GM19395 (cell line): ENCODE measurements at regions not wholly inside any gene's neighbourhood (a gene's known extent, or its start where the extent isn't known, plus 50 kb on each side); places are given as distances from the start of the nearest gene placed in this dataset.
A peak's percentile ranks its signal among the peaks of the same experiment; 100 is the strongest.
"Not testable (repeated sequence)": the region's sequence is repeated elsewhere in the genome, so short reads cannot be mapped to it uniquely, and the experiment has no call there.

Experiments
- ATAC-seq: cut with Tn5 transposase; IDR thresholded peaks from one replicate; pipeline ENCODE4 v1.9.1; 2021; ENCODE audit warnings: mild to moderate bottlenecking, moderate library complexity; ENCODE audit not compliant: unreplicated experiment

DNA sequence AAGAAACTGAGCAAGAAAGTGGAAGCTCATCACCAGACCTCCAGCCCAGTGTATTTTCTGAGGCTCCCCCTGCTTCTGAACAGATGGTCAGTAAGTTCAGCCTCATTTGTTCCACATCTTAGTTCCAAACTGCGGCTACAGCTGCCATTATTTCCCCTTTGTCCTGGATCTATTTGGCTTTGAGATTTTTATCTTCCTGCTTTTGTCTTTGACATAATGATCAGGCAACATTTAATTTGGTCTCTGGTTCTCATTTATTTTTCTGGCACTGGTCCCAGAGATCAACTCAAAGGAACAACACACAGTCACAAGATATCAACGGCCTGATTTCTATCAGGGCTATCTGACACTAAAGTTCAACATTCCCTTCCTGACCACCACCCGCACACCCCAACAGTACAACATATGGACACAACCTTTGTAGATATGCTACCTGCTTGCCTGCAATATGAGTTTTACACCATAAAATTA is 137.5 kb downstream of the FAM76B start:
- no peak for ATAC-seq

DNA sequence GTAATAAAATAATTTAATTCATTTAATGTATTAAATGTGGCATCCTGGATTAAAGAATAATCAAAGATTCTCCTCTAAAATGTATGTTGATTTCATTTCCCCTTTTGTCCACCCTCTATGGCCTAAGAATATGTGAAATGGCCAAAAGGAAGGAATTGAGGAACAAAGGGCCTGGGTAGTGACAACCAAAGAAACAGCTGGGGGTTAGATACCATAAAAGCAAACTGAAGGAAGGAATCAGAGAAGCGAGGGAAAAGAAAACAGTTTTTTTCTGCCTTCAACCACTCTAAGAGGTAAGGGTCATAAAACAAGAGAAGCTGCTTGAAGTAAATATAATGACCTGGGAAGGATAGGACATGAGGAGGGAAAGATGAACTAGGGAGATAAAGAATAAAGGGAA is 139.3 kb downstream of the FAM76B start:
- ATAC-seq, result no peak

DNA sequence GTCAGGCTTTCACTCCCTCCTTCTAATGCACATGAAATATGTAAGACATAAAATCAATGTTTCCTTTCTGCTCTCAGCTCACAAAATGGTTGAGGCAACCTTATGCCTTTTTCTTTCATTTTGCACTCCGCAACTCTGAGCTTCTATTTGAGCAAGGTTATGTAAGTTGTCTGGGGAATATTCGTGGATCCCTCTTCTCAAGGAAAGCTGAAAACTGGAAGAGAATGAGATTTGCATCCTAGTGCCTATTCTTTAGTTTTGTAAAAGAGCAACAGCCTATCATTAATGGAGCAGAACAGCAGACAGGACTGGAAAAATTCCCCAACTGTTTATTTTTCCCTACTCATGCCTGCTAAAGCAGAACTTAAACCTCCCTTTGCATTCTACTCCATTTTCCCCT is 141.7 kb downstream of the FAM76B start:
- no peak for ATAC-seq

DNA sequence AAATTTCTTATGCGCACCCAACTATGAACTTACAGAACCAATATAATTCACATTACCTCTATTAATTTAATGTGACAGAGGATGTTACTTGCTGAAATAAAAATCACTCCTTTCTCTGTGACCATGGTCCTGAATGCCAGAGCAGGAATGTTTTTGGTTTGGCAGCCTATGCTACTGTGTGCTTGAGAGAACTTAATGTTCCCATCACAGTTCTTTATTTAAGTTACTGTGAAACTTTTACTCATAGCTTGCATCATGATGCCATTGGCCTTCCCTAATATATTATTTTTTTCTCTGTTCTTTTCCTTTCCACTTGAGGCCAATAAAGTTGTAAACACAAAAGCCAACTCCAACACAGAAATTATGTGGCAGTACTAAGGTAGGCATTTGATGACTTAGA is 142.2 kb downstream of the FAM76B start:
- no peak for ATAC-seq

DNA sequence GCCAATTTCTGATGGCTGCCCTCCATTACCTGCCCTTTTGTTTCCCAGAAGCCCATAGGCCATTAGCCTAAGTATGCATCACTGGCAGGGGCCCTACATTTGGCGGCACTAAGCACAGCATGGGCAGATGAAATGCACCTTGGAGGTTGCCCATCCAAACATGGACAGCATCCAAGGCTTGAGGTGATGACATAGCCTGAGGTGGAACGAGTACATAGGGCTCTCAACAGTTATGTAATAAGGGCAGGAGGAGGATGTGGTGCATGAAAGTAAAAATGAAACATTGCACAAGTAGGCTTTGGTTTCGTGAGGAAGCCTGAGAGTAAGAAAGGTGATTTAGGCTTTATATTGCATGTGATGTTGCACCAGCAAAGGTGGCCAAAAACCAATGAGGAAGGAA is 148.1 kb downstream of the FAM76B start:
- ATAC-seq, result peak; percentile 100

DNA sequence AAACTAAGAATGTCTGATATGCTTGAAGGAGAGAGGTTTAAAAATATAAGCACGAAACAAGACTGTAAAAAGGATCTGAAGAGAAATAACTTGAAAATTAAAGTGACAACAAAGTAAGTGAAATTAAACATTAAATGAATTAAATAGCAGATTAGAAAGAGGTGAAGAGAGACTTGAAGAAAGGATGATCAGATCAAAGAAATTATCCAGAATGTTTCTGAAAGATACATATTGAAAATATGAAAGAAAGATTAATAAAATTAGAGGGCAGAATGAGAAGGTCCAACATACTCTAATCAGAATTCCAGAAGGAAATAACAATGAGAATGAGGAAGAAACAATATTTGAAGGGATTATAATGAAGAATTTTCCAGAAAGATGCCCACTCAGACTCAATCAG is 151.1 kb downstream of the FAM76B start:
- no peak for ATAC-seq

DNA sequence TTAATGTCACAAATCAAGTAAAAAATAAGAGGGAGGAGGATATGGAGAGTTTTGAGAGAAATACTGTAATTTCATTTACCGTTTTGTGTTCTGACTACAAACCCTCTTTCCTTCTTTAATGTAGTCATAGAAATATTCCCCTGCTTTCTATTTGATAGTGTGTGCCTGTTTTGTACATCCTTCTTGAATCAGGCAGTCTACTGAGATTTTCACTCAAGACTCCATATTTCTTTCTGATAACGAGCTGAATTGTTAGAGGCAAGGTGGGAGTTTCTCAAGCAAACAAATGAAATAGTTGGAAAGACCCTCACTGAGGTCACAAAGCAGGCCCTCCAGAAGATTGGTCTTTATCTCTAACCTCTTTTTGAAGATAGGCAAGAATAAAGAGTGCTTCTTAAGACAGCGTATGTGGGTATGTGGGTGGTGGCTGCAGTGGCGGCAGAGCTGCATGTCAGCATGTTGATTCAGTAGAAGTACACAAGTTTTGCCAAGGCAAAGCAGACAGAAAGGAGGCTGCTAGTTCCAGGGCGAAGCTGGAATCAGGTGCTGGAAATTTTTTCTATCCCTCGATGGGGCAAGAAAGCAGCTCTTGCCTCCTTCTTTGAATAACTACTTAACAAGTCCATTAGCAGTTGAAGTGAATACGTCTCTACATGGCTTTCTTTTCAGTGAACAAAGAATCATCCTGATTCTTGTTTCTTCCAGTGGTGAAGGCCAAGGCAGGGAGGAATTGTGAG is 164.2 kb downstream of the FAM76B start:
- ATAC-seq, result no peak

DNA sequence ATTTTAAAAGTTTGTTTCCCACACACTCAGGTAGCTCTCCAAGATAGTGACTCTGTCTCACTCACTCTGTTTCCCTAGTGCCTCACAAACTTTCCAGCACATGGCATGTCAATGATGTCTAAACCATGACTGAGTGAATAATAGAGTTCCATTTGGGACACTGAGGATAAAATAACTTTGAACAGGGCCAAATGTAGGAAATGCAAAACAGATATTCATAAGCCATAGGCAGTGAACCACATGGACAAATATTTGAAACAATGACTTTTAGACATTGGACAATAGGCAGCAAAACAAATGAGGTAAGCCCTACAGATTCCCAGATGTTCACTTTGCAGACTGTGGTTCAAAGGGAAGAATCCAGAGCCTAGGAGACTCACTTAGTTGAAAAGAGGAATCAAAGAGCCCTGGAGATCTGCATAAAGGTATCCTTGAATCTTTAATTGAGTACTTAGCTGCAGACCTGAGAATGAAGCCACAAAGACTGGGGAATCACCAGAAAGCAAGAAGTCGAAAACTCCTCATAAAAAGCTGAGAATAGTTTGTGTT is 173.3 kb downstream of the FAM76B start:
- no peak for ATAC-seq

DNA sequence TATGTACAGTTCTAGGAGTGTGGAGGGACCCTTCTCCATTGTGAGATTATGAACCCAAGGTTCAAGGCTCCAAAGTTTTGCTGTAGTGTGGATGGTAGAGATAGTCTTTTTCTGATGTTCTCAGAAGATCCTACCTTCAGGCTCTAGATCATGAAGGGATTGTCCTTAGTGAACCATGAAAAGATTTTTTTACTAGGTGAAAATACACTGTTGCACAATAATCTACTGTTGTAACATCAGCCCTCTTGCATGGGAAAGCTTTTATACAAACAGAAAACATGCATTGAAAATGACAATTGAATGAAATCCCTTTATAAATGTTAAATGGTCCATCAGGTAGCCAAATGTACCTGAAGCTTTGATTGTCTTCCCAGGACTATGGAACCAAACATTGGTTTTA is 177.8 kb downstream of the FAM76B start:
- ATAC-seq, result no peak

DNA sequence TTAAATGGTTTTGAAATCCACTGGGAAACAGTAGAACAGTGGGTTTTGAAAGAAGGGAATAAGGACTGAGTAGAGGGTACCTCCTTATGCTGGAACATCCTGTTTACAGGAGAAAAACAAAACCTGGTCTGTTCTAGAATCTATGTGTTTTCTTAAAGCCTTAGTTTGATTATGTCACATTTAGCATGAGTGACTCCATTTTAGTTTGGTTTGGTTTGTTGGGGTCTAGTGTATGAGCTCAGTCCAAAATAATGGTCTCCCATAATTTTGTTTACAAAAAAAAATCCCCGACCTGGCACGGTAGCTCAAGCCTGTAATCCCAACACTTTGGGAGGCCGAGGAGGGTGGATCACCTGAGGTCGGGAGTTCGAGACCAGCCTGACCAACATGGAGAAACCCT is 179.4 kb downstream of the FAM76B start:
- not testable (repeated sequence) for ATAC-seq

DNA sequence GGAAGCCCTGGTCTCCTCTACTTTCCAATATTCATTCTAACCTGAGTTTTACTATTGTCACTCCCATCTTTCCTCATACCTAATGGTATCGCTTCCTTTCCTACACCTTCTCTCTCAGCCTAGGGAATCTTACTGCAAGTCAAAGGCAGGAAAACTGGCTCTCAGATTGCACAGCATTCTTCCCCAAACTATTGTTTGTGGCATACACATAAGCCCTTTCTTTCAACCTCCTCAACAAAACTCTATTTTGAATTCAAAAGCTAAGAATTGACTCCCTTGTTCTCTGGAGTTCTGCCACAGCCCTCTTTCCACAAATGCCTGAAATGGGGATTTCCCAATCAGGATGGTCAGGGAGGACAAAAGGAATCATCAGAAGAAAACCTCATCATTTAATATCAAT is 181.5 kb downstream of the FAM76B start:
- no peak for ATAC-seq

DNA sequence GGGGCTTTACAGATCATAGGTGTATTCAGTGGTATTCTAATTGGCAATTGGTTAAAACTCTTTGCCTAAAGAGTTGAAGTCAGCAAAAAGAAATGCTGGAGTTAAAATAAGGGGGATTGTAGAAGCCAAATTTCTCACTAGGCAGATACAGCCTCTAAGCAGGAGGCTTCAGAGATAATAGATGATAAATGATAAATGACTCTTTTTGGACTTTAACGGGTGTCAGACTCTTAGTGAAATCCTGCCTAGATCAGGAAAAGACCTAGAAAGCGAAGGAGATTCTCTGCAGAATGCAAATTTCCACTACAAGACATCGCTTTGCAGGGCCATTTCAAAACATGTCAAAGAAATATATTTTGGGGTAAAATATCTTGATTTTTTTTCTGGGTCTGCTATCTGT is 182.8 kb downstream of the FAM76B start:
- no peak for ATAC-seq

DNA sequence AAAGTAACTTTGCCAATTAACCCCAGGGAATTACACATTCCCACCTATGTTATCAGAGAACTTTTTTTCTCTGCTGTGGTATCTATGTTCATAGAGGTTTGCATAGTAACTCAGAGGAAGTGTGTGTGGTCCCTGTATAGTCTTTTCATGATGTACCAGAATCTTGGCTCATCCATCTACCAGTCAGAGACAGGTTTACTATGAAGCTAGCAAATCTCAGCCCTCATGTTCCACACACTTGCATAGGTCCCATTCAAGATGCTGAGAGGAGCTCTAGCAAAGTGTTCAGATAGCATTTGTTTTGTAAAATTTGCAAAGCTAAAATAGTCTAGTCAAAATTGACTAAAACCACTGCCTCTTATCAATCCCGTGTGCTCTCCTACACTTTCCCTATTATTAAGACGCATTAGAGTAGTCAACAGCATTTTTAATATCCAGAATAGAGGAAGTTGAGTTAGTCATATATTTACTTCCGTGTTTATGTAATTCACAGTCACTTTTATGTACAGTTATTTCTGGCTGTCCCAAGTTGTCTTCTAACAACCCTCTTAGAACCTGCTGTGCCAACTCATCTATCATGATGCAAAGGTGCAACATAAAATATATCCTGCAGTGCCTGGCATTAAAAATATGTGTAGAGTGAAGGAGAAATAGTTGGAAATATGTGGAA is 184.2 kb downstream of the FAM76B start:
- peak; percentile 56 for ATAC-seq

DNA sequence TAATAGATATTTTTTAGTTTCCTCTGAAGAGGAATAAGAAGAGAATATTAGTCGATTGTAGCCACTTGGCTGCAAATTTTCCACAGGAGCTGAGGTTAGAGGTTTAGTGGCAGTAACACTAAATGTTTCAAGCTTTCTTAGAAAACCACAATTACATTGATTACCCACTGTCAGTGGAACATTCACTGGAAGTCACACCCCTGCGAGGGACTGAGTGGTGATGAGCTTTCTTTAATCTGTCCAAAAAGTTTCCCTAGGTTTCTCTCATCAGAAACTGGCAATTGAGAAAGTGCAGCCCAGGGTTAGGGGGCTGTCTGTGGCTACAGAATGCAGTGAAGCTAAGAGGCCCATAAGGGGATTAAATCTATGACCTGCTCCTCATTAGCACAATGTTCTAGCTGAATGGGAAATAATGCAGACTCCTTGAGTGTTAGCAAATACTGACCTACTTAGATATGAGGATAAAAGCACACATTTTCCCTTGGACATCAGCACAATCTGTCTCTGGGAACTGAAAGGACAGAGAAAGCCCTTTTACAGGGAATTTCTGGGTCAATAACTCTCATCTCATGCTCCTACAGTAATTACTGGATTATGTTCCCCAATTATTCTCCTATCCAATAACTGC is 189.5 kb downstream of the FAM76B start:
- ATAC-seq, result no peak

DNA sequence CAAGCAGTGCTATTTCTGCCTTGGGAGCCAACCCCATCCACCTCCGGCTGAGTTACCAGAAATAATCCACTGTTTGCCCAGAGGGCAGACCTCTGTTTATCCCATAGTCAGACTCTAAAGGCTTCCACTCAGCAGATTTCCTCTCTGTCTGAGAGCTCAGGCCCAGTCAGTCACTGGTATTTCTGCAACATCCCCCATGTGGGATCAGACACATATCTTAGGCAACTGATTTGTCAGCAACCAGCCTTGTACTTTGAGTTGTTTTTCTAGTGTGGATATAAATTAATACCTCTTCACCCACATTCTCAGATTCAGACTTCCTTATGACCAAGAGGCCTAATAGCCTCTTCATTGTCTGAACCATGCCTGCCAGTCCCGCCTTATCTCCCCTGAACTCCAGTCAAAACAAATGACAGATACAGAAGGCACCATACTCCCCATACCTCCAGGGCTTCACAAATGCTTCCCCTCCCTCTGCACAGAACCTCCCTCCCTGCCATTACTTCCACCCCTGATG is 193.6 kb downstream of the FAM76B start:
- ATAC-seq, result no peak

DNA sequence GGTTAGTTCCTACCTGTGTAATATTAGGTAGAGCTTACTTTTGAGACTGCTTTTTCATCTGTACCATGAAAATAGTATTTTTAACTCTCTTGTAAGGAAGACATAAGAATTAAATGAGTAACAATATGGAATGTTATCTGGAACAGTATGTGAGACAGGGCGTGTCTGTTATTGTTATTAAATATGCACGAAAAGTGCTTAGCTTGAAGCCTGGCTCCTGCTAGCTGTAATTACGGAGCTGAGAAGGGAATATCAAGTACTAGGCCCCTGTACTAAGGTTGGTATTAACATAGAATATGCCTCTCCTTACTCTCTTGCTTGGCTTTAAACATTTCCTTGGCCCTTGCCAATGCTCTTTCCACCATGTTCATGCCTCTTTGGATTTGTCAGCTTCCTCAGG is 194.0 kb downstream of the FAM76B start:
- ATAC-seq, result no peak

DNA sequence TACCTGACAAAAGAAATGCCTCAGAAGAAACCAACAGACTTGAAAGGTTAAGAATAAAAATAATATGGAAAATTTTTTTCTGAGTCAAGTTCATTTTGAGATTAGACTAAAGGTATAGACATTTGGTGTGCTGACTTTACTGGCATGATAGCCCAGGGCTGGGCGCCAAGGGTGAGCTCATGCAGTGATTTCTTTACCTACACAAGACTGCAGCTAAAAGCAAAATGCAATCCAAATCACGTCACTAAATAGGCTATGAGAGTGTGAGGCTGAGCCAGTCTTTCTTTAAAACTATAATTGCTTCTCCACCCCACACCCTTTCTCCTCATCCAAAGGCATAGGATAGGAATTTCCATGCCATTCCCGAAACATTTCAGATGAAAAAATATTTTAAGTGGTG is 196.5 kb downstream of the FAM76B start:
- ATAC-seq, result no peak

DNA sequence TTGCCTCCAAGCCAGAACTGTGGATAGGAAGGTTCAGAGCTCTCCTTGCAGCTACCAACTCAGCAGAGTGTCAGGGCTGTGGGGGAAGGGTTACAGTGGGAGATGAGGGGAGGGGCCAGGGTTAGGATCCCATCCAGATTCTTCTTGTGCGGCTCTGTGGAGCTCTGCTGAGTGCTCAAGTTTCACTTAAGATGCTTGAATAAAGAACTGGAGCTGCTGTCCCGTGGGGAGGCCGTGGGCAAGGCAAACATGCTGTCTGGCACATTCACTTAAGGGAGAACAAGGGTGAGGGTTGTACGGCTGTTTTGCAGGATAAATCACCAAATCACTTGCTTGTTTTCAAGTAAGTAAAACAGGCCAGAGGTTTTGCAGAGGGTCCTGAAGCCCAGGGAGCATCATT is 197.1 kb downstream of the FAM76B start:
- ATAC-seq, result no peak

DNA sequence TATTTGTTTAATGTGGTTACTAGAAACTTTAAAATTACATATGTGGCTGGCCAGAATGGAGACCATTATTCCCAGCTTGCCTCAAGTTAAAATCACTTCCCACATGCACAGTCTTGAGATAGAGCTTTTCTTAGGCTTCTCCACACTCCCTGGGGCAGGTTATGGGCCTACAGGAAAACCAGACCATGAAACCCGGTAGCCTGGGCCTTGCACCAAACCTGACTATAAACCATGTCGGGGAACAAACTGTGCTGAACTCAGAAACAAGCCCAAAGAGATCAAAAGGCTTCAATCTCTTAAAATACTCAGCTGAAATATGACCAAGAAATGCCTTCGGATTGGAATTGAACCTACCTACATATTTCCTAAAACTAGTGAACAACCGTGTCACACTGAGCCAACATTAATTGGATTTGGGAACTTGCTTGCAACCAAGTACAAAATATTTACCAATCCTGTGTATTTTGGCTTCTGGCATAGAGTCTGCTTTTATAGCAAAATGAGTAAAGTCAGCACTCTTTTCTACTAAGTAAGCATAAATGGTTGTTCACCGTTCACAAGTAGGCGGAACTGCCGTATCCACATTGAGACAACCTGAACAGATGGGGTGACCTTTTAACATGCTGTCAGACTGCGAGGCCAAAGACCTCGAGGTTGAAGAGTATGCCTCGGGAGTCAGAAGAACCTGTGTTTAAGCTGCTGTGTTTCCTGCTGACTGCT is 199.5 kb downstream of the FAM76B start:
- no peak for ATAC-seq

DNA sequence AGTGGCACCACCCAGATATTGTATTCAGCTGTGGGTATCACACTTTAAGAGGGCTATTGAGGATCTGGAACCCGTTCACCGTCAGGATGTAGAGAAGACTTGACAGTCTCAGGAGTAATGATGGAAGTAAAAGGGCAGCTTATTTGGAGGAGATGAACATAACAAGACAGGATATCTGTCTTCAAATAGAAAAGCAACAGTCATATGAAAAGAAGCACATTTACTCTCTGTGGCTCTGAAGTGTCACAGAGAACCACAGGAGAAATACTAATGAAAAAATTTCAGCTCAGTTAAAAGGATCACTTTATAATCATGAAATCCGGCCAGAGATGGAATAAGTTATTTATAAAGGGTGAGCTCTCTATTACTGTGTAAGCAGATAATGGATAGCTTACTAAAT is 200.8 kb downstream of the FAM76B start:
- no peak for ATAC-seq

DNA sequence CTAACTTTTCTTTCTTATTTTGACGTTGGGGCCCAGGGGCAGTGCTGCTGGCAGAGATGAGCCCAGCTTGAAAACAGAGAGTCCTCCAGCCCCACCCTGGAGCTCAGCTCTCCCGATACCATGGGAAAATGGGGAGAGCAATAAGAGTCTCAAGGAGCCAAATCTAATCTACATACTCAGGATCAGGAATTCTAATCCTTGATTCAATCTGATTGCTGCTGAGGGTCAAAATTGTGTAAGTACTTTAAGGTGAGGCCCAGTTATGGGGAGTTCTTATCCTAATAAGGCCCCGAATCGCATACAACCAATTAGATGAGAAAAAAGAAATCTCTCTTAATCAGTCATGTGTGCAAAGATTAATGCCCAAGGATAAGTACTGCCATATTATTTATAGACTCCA is 202.9 kb downstream of the FAM76B start:
- no peak for ATAC-seq
